ENCODE measurements at regions not wholly inside any gene's neighbourhood (a gene's known extent, or its start where the extent isn't known, plus 50 kb on each side); places are given as distances from the start of the nearest gene placed in this dataset.

DNA sequence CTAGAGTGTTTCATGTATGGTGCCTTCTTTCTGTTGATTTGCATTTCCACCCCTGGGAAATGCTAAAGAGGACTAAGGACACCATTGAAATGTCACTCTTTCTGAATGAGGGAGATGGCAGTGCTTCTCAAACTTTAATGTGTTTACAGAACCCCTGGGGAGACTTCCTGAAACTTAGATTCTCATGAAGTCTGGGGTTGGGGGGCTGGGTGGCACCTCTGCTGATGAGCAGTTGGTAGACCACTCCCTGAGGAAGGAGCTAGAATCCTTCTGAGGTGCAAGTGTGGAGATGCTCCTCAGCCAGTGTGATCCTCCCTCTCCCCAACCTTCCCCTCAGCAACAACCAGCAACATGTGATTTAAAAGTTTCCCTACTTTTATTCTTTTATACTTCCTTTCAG lies 546.8 kb downstream of the LRRC70 start:
- CTCF ChIA-PET: interaction anchor here (0.8 to 1.8 kb wide), 9 partner anchors 12 to 681 kb away, joined by 3 to 5 read pairs (median 3); no protein-coding TSS in a partner anchor
- TF ChIP-seq ELK1 (IDR thresholded peaks at IDR 0.05; ENCODE audit: low read depth, low read length): no peak
- no peak for TF ChIP-seq YBX1 (IDR thresholded peaks at IDR 0.05)
- TF ChIP-seq CREB1 (IDR thresholded peaks at IDR 0.05; ENCODE audit: low read depth): no peak
- no peak for TF ChIP-seq MXI1 (IDR thresholded peaks at IDR 0.05; ENCODE audit: low read depth, low read length)
- TF ChIP-seq, protein P1, sequence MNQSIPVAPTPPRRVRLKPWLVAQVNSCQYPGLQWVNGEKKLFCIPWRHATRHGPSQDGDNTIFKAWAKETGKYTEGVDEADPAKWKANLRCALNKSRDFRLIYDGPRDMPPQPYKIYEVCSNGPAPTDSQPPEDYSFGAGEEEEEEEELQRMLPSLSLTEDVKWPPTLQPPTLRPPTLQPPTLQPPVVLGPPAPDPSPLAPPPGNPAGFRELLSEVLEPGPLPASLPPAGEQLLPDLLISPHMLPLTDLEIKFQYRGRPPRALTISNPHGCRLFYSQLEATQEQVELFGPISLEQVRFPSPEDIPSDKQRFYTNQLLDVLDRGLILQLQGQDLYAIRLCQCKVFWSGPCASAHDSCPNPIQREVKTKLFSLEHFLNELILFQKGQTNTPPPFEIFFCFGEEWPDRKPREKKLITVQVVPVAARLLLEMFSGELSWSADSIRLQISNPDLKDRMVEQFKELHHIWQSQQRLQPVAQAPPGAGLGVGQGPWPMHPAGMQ (IDR thresholded peaks at IDR 0.05; ENCODE audit: borderline replicate concordance): no peak
- TF ChIP-seq NFXL1 (IDR thresholded peaks at IDR 0.05; ENCODE audit: borderline replicate concordance): no peak
- TF ChIP-seq SPI1 (IDR thresholded peaks at IDR 0.05; ENCODE audit: borderline replicate concordance, insufficient read depth, low read depth, low read length): no peak
- TF ChIP-seq ASH2L (IDR thresholded peaks at IDR 0.05; ENCODE audit: borderline replicate concordance, low read depth): no peak
- no peak for TF ChIP-seq HCFC1 (IDR thresholded peaks at IDR 0.05; ENCODE audit: low read length)
- no peak for TF ChIP-seq NR2F1 (conservative IDR thresholded peaks at IDR 0.05)
- TF ChIP-seq EED (IDR thresholded peaks at IDR 0.05; ENCODE audit: low read depth): no peak
- TF ChIP-seq, protein P2, sequence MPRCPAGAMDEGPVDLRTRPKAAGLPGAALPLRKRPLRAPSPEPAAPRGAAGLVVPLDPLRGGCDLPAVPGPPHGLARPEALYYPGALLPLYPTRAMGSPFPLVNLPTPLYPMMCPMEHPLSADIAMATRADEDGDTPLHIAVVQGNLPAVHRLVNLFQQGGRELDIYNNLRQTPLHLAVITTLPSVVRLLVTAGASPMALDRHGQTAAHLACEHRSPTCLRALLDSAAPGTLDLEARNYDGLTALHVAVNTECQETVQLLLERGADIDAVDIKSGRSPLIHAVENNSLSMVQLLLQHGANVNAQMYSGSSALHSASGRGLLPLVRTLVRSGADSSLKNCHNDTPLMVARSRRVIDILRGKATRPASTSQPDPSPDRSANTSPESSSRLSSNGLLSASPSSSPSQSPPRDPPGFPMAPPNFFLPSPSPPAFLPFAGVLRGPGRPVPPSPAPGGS (IDR thresholded peaks at IDR 0.05; ENCODE audit: borderline replicate concordance, insufficient read depth, low read depth, low read length, poor library complexity, severe bottlenecking): no peak
- TF ChIP-seq CUX1 (IDR thresholded peaks at IDR 0.05; ENCODE audit: insufficient replicate concordance, low read depth, low read length): no peak

More for the DNA sequence above, 546.8 kb downstream of the LRRC70 start:
- no peak overlapping the region for H2AFZ ChIP-seq (ENCODE audit: control insufficient read depth, low read depth, low read length)
- ATAC-seq: no peak; the same call in 2 of the 3 replicates
- RAD21 ChIA-PET (ENCODE audit: unreplicated experiment): no interaction called here
- H3K36me3 ChIP-seq (ENCODE audit: control insufficient read depth in 2 of 2, insufficient read depth in 2 of 2, low read length in 1 of 2): no peaks in the 10 kb centered on the region
- H3K4me3 ChIP-seq: no peak overlapping the region
- SMC1A ChIA-PET (ENCODE audit: uncharacterized antibody, unreplicated experiment): interaction anchor here (1.4 to 1.5 kb wide), 2 partner anchors 10 to 346 kb away, joined by 3 to 4 read pairs; no protein-coding TSS in a partner anchor
- no peak overlapping the region for H3K4me2 ChIP-seq (ENCODE audit: control insufficient read depth, insufficient read depth)
- H3K27me3 ChIP-seq (replicated peaks in 1 of 2; ENCODE audit: control insufficient read depth in 2 of 2, insufficient read depth in 2 of 2, low read length in 1 of 2): no peaks in the 10 kb centered on the region
- no TSS peak for BruUV-seq (replicated peaks)
- H3K79me2 ChIP-seq (ENCODE audit: control insufficient read depth, insufficient read depth, low read length): no peaks in the 10 kb centered on the region
- H3K27ac ChIP-seq (ENCODE audit: control insufficient read depth, insufficient read depth): no peak overlapping the region
- no peak for FAIRE-seq
- no peaks in the 10 kb centered on the region for H3K4me1 ChIP-seq (ENCODE audit: control insufficient read depth, insufficient read depth, low read length)
- in situ Hi-C loops (cut with MboI): no loop called here
- DNase-seq (ENCODE audit: low read depth, low spot score): no peak
- no peaks in the 10 kb centered on the region for H3K9me3 ChIP-seq (replicated peaks; ENCODE audit: control insufficient read depth, insufficient read depth, low read length)
- intact Hi-C loops (cut with micrococcal nuclease; ENCODE audit: unreplicated experiment): loop anchor here (5.0 kb wide), 1 partner anchor 837 kb away; the partner anchor contains the start of gene HTR1A
- H4K20me1 ChIP-seq (ENCODE audit: control insufficient read depth, insufficient read depth): no peaks in the 10 kb centered on the region
- no peak overlapping the region for H3K9ac ChIP-seq (ENCODE audit: control insufficient read depth, insufficient read depth, low read length)
- POLR2A ChIA-PET: no interaction called here

All from GM12878 (cell line).